ENCODE measurements at regions not wholly inside any gene's neighbourhood (a gene's known extent, or its start where the extent isn't known, plus 50 kb on each side); places are given as distances from the start of the nearest gene placed in this dataset.

DNA sequence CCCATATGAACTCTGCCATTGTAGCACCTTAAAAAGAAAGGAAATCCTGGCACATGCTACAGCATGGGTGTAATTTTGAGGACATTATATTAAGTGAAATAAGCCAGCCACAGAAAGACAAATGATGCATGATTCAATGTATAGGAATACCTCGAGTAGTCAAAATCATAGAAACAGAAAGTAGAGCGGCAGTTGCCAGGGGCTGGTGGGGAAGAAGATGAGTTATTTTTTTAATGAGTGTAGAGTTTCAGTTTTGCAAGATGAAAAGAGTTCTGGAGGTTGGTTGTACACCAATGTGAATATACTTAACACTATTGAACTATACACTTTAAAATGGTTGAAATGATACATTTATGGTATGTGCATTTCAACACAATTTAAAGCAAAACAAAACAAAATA, 133.0 kb downstream of the ZDHHC21 start:
- no peak for DNase-seq (ENCODE audit: low read depth)

DNA sequence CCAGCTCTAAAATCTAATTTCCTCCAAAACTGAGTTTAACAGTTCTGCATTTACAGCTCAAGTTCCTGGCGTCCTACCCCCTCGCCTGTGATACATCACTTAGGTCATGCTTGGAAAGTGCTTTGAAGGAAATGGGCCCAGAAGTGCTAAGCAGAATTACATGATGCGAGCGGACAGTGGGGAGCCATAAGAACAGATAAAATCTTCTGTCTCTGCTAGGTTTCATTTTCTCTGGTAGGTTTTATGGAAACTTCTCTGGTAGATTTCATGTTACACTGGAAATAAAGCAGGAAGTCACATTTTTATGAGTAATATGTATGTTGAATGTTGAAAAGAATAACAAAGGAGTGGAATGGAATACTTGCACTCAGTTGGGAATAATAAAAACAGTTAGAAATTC, 138.3 kb downstream of the ZDHHC21 start:
- no peak for DNase-seq (ENCODE audit: low read depth)

DNA sequence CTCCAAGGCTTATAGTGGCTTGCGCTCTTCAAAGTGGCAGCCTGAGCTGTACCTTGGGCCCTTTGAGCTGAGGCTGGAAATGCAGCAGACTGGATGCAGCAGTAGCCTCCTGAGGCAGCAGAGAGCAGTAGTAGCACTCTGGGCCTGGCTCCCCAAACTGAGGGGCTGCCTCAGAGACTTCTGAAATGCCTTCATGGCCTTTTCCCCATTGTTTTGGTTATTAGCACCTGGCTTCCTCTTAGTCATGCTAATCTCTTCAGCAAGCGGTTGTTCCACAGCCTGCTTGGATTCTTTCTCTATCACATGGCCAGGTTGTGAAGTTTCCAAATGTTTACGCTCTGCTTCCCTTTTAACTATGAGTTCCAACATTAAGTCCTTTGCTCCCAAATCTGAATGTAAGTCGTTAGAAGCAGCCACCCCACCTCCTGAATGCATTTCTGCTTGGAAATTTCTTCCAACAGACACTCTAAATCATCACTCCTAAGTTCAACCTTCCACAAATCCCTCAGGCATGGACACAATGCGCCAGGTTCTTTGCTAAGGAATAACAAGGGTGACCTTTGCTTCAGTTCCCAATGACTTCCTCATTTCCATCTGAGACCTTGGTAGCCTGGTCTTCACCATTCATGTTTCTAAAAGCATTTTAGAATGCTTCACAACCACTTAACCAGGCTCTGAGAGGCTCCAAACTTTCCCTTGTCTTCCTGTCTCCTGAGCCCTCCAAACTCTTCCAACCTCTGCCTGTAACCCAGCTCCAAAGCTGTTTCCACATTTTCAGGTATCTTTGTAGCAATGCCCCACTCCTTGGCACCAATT, 145.8 kb downstream of the ZDHHC21 start:
- DNase-seq (ENCODE audit: low read depth): no peak

DNA sequence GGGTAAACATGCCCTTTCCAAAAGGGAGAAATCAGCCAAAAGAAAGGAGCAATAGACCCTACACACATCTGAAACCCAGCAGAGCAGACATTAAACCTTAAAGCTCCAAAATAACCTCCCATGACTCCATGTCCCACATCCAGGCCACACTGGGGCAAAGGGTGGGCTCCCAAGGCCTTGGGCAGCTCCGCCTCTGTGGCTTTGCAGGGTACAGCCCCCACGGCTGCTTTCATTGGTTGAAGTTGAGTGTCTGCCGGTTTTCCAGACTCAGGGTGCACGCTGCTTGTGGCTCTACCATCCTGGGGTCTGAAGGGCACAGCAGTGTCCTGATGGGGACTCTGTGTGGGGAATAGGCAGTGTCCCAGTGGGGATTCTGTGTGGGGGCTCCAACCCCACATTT, 146.5 kb downstream of the ZDHHC21 start:
- no peak for DNase-seq (ENCODE audit: low read depth)

DNA sequence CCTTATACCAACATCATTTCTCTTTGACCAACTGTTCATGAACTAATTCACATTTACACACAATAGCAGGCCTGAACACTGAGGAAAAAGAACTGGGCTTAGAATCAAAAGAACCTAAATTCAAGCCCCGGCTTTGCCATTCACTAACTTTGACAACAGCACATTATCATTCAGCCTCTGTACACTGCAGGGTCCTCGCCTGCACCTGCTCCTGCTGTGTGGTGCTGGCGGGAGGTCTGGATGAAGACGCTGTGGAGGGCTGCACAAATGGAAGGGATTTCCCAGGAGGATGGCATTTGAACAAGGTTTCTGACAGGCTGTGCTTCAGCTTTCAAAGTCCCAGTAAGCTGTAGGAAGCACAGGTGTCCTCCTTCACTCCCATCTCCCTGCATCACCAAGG, 151.2 kb downstream of the ZDHHC21 start:
- no peak for DNase-seq (ENCODE audit: low read depth)

DNA sequence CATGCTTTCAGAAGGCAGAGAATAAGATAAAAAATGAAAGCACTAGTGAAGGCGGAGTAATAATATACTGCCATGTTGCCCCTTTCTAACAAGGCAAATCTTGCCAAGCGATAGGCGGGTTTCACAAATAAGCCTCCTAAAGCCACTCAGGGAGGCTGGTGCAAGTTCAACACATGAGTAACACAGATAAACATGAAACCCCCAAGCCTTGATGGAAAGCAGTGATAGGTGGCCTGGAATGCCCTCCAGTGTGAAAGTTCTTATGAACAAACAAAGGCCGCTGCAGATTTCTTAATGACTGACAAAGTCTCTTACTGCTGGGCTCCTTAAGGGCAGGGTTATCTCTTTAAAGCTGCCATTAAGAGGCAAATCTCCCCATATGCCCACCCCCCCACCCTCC, 154.7 kb downstream of the ZDHHC21 start:
- peak; percentile 58 for DNase-seq (ENCODE audit: low read depth)

DNA sequence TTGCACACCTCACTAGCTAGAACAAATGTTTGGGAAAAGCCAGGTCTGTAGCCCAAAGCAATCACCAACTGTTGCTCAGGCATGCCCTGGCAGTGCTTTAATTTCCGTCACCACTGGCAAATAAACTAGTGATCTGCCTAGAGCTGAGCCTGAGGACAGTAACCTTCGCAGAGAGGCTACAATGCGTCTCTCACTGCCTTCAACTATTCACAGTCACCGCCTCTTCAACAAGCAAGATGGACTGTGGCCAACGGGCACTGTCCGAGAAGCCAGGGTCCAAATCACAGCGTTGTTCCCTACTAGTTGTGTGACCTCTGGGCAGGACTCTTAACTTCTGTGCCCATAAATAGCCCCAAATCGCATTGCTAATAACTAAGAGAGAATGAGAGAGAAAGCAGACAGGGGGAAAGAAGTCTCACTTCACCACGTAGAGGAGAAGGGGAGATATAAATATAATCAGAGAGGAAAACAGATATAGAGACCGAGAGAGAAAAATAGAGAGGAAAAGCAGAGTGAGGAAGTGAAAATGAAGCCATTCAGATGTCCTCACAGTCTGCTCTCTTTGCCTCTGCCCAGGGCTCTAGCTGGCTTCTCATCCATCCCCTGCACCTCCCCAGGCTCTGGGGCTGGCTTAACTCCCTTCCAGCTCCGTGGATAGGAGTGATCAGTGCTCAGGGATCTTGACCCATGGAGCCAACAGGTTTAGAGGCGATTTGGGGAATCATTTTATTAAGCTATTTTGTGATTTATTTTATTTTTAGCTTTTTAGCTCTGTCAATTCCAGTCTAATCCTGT, 157.9 kb downstream of the ZDHHC21 start:
- DNase-seq (ENCODE audit: low read depth): no peak

DNA sequence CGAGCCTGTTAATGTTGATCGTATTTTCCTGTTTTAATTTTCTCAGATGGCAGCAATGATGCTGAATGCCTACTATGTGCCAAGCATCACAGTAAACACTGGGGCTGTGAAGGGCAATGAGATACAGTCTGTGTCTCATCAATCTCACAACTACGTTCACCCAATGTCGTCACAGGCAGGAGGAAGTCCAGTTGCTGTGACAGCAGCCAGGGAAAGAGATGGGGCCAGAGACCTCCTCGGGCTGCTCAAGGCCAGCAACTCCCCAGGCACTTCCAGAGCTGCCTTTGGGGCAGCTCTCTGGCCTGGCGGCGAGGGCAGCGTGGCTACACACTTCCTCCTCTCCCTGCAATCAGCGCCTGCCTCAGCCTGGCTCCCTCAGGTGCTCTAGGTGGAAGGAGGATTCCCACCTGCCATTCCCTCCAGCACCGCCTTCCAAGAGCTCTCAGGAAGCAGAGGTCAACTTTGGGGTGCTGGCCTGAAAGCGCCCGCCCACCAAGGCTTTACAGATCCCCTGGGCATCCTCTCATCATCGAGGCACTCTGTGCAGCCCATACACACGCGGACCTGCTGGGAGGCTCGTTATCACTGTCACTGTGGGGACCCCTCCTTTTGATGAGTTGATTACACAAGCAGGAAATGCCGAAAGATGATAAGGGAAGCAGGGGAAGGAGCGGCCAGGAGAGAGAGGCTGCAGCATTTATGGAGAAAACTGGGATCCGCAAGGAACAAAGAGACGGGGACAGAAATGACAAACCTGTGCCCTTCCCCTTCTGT, 159.2 kb downstream of the ZDHHC21 start:
- DNase-seq (ENCODE audit: low read depth): no peak

DNA sequence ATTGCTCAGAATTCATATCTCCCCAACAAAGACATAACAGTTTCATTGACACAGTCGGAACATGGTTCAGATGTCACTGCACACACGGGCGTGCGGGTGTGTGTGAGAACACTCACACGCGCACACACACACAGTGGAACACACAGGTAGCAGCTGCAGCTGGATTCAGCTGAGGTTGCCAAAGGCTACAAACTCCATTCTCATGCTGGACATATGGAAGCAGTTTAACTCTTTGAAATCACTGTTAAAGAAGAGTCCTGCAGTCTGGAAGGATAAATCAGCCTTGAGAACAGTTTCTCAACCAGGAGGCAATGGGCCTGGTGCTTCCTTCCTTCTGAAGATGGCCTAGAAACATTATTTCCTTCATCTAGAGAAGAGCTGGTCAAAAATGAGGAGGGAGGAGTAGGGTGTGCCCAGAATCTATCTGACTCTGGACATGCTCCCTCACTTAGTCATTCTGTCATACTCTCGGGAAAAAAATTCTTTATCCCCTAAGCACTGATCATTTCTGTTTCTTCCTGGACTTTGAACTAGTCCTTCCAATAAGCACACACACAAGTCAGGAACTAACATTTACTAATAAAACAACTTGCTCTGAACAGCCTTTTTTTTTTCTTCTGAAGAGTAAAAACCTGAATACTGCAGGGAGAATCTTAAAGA, 160.6 kb downstream of the ZDHHC21 start:
- no peak for DNase-seq (ENCODE audit: low read depth)

DNA sequence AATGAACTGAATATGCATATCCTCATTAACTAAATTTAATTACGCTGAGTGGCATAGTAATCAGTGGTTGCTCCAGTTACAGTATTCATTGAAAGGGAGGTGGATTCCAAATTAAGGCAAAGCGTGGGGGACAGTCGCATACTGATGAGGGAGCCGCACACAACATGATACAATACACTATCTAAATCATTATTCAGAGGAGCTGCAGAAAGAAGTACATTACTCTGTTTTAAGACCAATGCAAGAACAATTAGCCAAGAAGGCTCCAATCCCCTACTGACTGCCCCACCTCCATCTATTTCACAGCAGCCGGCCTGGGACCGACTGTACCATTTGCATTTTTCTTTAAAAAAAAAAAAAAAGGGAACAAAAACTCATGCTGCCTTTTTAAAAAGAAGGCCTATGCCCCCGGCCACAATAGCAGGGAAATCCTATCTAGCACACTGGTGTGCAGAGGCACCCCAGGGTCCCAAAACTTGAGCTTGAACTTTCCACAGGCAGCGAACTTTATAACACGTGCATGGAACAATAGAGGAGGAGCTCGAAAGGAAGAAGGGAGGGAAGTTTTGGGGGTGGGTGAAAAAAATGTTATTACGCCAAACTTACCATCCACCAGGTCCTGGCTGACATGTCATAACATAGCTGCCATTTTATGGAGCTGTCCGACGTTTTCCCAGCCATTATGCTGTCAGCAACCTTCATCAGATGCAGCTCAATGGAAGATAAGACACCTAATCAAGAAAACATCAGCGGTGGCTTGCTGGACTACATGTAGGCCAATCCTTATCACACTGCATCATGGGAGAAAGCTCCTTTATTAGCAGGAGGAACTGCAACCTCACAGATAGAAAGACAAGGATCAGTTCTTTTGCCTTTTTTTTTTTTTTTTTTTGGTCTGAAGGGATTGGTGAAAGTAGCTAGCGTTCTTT, 161.6 kb downstream of the ZDHHC21 start:
- no peak for DNase-seq (ENCODE audit: low read depth)

DNA sequence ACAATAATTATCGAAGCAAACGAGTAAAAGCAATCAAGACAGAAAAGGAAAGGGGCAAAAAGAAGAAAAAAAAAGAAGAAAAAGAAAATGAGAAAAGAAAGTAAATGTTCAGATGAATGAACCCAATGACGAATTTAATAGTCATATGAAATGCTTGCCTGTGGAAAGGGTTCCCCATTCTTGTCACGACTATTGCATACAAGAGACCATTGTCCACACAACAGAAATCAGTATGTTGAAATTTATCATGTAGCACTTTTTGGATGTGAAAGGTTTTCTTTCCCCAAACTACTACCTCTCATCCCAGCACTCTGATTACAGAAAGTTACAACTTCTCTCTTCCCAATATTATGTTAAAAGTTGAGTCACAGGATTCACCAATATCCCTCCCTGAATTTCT, 162.4 kb downstream of the ZDHHC21 start:
- no peak for DNase-seq (ENCODE audit: low read depth)

DNA sequence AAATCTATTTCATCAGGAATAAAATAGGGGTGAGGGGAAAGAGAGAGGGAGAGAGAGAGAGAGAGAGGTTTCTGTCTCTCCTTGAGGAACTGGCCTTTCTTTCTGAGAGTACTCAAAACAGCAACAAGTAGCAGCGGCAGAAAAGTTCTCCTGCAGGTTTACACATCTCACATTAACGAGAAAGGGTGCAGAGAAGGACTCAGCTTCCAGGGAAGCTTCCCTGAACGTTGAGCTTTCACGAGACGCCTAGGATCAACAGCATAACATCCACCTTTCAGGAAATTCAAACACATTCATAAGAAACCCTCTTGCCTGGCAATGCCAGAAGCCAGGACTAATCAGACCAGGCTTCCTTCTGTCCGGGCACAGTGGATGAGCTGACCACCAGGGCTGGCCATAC, 162.9 kb downstream of the ZDHHC21 start:
- no peak for DNase-seq (ENCODE audit: low read depth)

DNA sequence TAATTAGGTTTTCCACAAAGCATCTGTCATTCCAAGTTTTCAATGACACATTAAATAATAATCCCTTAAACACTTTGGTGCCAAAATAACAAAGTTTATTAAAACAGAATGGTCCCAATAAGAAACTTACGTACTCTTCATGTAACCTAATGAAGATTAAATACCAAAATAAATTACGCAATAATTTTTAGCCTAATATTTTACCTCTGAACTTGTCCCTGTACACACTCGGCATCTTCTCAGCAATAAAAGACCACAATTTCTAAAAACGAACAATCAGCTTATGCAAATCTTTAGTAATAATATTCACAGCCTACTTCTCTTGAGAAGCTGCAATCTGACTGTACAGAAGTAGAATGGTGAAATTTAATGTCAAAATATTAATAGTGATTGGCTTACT, 163.6 kb downstream of the ZDHHC21 start:
- no peak for DNase-seq (ENCODE audit: low read depth)

DNA sequence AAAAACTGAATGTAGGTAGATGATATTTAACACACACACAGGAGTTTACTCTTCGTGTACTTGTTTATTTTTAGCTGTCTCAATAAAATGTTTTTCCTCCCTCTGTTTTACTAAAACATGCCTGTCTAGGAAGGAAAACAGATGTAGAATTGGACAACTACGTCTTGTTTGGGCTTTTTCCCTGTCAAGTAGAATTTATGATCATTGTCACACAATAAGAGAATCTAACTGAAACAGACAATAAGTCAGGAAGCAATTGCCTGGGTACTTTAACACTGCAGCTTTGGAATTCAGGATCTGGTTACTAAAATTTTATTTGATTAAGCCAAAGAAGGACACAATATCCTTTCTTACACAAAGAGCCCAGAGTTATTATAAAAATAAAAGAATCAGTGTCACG, 164.2 kb downstream of the ZDHHC21 start:
- DNase-seq (ENCODE audit: low read depth): no peak

DNA sequence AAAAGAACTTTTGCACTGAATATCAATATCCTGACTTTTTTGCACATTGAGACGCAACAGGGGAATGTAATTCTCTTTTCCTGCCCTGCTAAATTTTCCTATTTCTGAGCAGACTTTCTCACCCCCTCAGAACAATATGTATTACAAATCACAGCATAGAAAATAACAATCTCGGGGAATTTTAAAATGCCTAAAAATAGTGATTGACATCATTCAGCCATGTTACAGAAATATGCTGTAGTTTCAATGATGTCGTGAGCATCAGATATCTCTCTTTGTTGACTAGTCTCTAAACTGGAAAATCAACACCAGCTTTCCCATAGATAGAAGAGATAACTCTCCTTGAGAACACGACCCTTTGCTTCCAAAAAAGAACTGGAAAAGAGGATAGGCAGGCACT, 166.7 kb downstream of the ZDHHC21 start:
- DNase-seq (ENCODE audit: low read depth): no peak

DNA sequence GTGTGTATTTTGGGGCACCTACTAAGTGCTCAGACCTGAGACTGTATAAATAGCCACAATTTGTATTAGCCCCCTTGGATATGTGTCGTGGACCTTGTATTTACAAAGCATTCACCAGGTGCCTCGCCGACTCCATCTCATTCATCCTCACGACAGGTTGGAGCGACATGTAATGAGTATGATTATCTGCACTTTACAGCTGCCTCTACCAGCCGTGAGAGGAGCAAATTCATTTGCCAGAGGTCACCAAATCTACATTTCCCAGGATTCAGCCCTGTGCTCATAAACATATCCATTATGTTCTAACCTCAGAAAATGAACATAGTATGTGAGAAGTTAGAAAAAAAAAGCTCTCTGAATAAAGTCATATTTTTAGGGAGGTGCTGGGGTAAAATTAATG, 167.4 kb downstream of the ZDHHC21 start:
- no peak for DNase-seq (ENCODE audit: low read depth)

DNA sequence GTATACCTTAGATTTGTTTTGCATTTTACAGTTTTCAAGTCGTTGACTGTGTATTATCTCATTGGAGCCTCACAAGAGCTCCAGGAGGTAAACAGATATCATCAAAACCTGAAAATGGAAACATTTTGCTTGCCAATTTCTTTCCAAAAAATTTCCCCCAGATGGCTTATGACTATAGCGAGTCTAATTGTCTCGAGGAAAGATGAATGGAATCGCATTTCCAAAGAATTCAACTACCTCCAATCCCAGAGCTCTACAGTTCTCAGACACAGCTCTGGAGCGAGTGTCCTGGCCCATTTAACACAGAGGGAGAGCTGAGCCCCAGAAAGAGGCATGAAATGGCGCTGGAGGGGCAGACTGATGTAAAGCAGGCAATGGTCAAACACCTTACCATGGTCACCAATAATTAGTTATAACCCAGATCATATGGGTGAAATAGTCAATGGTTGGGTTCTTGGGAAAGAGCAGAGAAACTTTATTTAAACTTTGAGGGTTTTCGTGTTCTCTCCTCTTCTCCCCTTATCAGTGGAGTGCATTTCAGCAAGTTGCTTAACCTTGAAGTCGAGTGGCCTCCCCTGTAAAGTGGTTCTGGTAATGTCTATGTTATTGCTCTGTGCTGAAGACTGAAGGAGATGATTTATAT, 168.2 kb downstream of the ZDHHC21 start:
- no peak for DNase-seq (ENCODE audit: low read depth)

DNA sequence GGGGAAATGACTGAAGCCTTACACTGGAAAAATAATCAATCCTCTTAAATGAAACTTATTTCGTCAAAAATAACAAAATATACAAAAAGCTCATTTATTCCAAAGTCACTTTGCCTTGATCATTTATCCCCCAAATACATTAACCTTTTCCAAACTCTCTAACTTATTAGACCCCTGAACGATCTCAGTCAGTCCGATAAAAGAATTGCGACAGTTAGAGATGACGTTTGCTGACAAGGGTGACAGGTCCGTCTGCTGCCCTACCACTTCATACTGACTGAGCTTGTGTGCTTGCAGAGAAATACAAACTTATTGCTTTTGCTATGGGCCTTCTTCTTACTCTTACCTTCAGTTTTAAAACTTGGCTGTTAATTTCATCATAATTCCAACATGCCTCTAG, 169.7 kb downstream of the ZDHHC21 start:
- DNase-seq (ENCODE audit: low read depth): no peak

DNA sequence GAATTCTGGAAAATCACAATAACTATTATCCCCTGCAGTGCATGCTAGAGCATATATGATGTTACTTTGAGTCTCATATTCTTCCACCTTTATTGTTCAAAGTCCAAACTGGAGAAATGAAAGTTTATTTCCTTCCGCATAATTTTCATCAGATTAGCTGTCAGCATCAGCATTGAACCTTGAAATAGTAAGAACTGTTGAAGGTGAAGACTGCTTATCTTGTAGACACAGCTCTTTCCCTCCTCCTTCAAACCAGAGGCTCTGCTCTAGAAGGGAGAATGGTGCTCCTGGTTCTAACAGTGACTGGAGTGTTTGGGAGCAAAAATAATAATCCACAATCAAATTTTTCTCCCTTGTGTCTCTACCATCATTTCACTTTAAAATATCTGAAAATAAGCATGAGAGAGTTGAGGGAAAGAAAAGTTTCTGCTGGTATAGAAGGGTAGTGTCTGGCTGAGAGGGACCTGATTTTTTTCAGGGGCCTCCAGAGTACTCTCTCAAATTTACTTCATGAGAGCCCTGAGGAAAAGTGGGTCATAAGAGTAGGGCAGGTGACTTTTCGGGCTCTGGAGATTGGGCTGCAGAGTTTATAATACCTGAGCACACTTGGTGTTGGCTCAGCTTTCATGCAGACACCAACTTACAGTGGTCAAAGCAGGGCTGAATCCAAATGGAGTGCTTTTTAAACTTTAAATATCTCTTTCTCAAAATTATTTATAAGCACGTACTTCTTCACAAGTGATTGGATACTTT, 170.4 kb downstream of the ZDHHC21 start:
- DNase-seq (ENCODE audit: low read depth): no peak

DNA sequence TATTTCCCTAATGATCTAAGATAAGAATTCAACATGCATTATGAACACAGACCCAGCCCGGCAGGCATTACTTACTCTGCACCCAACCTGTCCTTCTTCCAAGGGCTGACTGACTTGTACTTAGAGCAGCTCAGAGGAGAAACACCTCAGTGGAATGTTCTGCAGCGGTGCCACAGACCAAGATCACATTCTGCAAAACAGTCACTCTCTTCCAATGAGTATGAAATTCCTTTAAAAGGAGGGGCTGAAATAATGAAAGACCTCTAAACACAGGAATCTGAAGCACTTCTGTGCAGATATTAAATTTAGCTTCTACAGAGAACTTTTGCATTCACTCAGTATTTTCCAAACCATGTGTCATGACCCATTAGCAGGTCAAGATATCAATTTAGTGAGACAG, 172.9 kb downstream of the ZDHHC21 start:
- no peak for DNase-seq (ENCODE audit: low read depth)
